Brain microvascular endothelial cell (primary cell): ENCODE measurements at regions not wholly inside any gene's neighbourhood (a gene's known extent, or its start where the extent isn't known, plus 50 kb on each side); places are given as distances from the start of the nearest gene placed in this dataset.
A peak's percentile ranks its signal among the peaks of the same experiment; 100 is the strongest.

Experiments used
- DNase-seq: peaks from one replicate; pipeline ENCODE4 v3.0.0-alpha.2; 2020
- H3K27ac ChIP-seq: fragments of 250-450 bp; sonication (Bioruptor Pico); 2 replicates; pipeline ENCODE4 v1.5.1; 2020; ENCODE audit warnings: mild to moderate bottlenecking, moderate library complexity
- H3K27me3 ChIP-seq: fragments of 250-450 bp; sonication (Bioruptor Pico); replicated peaks from 2 replicates; pipeline ENCODE4 v1.5.1; 2020; ENCODE audit warnings: mild to moderate bottlenecking
- H3K36me3 ChIP-seq: fragments of 250-450 bp; sonication (Bioruptor Pico); replicated peaks from 2 replicates; pipeline ENCODE4 v1.5.1; 2020; ENCODE audit warnings: mild to moderate bottlenecking
- H3K4me3 ChIP-seq: 2 replicates; pipeline ENCODE4 v1.5.1; 2011; ENCODE audit warnings: low read depth, mild to moderate bottlenecking, control low read depth, low read length, moderate library complexity
- in situ Hi-C: cut with HindIII; loops from 2 replicates; pipeline ENCODE4 v1.10.0; 2017; ENCODE audit warnings: low sequenced_read_pairs, low pct_ligation_motif_present
- TF ChIP-seq, protein P1 (sequence below): IDR thresholded peaks from 2 replicates; pipeline ENCODE4 v1.5.1; 2011; ENCODE audit warnings: low read depth, mild to moderate bottlenecking, moderate library complexity, low read length, control low read depth, inconsistent platforms; ENCODE audit errors: missing control alignments

DNA sequence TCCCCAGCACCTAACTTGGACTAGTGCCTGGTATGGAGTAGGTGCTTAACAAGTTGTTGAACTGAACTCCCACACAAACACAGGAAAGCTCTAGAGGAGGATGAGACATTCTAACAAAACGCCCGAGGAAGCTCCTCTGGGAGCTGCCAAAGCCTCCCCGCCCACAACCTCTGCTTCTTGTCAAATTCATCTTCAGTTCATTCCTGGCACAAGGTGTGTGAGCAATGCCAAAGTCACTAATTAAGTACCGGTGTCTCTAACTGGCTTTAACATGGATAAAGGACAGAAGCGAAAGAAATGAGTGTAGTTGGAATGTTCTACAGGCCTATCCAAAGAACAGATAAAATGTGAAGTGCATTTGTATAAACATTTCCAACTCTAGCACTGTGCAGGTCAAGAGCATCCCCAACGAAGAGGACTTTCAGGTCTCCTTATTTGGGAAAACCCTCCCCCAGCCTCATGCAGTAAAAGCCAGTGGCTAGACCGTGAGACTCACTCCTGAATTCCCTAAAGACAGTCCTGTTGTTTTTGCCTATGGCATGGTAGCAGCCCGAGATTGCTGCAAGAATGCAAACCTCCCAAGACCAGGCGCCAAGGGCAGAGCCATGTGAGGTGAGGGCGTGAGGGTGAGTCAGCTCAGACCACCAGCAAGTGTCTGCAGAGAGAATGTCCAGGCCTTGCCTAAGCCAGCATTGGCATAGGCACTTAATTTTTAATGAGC, 72.2 kb upstream of the KLF3 start:
- H3K27ac ChIP-seq, result no peak overlapping the region
- H3K4me3 ChIP-seq, result no peak overlapping the region
- no peaks in the 10 kb centered on the region for H3K36me3 ChIP-seq
- in situ Hi-C loops, result no loop called here
- TF ChIP-seq, protein P1, sequence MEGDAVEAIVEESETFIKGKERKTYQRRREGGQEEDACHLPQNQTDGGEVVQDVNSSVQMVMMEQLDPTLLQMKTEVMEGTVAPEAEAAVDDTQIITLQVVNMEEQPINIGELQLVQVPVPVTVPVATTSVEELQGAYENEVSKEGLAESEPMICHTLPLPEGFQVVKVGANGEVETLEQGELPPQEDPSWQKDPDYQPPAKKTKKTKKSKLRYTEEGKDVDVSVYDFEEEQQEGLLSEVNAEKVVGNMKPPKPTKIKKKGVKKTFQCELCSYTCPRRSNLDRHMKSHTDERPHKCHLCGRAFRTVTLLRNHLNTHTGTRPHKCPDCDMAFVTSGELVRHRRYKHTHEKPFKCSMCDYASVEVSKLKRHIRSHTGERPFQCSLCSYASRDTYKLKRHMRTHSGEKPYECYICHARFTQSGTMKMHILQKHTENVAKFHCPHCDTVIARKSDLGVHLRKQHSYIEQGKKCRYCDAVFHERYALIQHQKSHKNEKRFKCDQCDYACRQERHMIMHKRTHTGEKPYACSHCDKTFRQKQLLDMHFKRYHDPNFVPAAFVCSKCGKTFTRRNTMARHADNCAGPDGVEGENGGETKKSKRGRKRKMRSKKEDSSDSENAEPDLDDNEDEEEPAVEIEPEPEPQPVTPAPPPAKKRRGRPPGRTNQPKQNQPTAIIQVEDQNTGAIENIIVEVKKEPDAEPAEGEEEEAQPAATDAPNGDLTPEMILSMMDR, result no peak
- H3K27me3 ChIP-seq, result no peaks in the 10 kb centered on the region
- DNase-seq, result no peak

DNA sequence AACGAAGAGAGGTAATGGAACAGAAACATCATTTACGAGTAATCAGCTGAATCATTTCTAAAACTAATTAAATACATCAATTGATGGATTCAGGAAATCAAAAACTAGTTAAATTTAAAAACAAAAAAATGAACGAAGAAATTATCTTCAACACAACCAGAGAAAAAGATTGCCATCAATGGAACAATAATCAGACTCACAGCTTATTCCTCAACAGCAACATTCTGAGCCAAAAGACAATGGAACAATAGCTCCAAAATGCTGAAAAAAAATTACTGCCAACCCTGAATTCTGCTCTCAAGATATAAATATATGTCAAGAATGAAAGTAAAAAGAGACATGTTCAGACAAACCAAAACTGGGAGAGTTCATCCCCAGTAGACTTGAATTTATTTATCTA, 65.5 kb upstream of the KLF3 start:
- no peaks in the 10 kb centered on the region for H3K36me3 ChIP-seq
- TF ChIP-seq, protein P1, result no peak
- H3K27me3 ChIP-seq, result no peaks in the 10 kb centered on the region
- no peak overlapping the region for H3K4me3 ChIP-seq
- DNase-seq, result no peak
- H3K27ac ChIP-seq, result no peak overlapping the region
- in situ Hi-C loops, result no loop called here

DNA sequence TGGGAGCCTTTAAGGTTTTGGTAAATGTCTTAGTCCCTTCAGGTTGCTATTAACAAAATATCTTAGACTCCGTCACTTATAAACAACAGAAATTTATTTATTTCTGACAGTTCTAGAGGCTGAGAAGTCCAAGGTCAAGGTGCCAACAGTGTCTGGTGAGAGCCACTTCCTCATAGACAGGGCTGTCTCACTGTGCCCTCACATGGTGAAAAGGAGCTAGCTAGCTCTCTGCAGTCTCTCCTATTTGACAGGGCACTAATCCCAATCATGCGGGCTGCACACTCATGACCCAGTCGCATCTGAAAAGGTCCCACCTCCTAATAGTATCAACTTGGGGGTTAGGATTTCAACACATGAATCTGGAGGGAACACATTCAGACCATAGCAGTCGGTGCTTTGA, 63.4 kb upstream of the KLF3 start:
- H3K27me3 ChIP-seq, result no peaks in the 10 kb centered on the region
- no peak overlapping the region for H3K4me3 ChIP-seq
- no peak overlapping the region for H3K27ac ChIP-seq
- TF ChIP-seq, protein P1, result no peak
- DNase-seq, result no peak
- H3K36me3 ChIP-seq, result no peaks in the 10 kb centered on the region
- in situ Hi-C loops, result no loop called here

DNA sequence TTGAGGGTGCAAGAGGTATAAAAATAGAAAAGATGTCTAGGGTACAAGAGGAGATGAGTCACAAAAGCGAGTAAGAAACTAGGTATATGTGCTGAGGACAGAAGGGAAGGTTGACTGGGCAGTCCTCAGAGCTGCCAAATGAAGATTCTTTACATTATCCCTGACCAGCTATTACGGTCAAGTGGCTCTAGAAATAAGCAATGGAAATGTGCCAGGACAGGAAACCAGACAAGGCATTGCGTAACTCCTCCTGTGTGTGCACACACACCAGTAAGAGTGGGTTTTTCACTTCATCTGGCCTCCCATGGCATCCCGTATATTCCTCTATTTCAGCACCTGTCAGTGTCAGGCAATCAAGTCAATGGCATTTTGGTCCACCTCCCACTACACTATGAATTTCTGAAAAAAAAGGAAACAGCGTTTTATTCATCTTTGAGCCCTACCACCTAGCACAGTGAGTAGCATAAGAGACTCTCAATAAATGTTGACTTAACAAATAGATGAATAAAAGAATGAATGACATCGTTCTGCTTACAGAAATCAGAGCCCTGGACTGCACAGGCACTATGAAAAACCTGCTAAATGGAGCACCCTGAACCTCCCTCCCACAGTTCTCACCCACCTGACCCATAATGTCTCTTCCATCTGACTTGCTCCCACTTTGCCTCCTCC, 62.6 kb upstream of the KLF3 start:
- TF ChIP-seq, protein P1, result no peak
- H3K36me3 ChIP-seq, result no peaks in the 10 kb centered on the region
- no peaks in the 10 kb centered on the region for H3K27me3 ChIP-seq
- DNase-seq, result peak; percentile 53
- in situ Hi-C loops, result no loop called here
- H3K27ac ChIP-seq, result no peak overlapping the region
- no peak overlapping the region for H3K4me3 ChIP-seq

DNA sequence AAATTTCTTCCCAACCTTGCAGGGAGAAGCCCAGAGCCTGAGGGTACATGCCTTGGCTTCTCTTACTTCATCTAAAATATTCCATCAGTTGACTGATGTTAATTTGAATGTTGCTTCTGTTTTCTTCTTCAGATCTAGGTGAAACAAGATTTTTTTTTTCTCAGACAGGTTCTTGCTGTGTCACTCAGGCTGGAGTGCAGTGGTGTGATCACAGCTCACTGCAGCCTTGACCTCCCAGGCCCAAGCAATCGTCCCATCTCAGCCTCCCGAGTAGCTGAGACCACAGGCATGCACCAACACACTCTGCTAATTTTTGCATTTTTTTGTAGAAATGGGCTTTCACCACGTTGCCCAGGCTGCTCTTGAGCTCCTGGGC, 62.1 kb upstream of the KLF3 start:
- Histone ChIP-seq H3K4me3 (no peak overlapping the region), H3K36me3 (no peaks in the 10 kb centered on the region), H3K27me3 (no peaks in the 10 kb centered on the region), H3K27ac (no peak overlapping the region)
- no peak for DNase-seq
- in situ Hi-C loops, result no loop called here
- TF ChIP-seq, protein P1, result no peak

DNA sequence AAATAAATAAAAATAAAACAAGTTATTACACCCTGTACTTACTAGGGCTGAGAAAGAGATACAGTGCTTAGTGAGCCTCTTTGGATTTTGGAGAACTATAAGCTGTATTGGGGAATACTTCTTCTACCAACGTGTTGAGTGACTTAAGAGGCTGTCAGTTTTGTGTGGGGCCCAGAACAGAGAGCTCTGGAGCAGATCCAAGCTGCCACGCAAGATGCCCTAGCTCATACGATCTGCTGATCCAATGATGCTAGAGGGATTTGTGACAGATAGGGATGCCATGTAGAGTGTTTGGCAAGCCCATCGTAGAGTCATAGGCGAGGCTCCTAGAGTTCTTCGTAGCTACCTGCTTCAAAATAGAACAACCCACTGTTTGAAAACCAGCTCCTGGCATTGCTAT, 60.3 kb upstream of the KLF3 start:
- TF ChIP-seq, protein P1, result no peak
- Histone ChIP-seq H3K27ac (no peak overlapping the region), H3K36me3 (no peaks in the 10 kb centered on the region), H3K27me3 (no peaks in the 10 kb centered on the region), H3K4me3 (no peak overlapping the region)
- in situ Hi-C loops, result no loop called here
- DNase-seq, result no peak
